WTC11 (cell line): ENCODE measurements at regions not wholly inside any gene's neighbourhood (a gene's known extent, or its start where the extent isn't known, plus 50 kb on each side); places are given as distances from the start of the nearest gene placed in this dataset.

Experiments
- TCF7 ChIP-seq: sonication (generic); formaldehyde crosslinking; IDR thresholded peaks from 2 replicates; pipeline ENCODE4 v1.8.0; 2022; ENCODE audit warnings: mild to moderate bottlenecking, low read depth, missing genetic modification reagents, moderate library complexity
- TF ChIP-seq, protein P1 (sequence below): sonication (generic); formaldehyde crosslinking; IDR thresholded peaks from 2 replicates; pipeline ENCODE4 v1.8.1; 2022; ENCODE audit warnings: mild to moderate bottlenecking, missing genetic modification reagents, moderate library complexity, borderline replicate concordance

DNA sequence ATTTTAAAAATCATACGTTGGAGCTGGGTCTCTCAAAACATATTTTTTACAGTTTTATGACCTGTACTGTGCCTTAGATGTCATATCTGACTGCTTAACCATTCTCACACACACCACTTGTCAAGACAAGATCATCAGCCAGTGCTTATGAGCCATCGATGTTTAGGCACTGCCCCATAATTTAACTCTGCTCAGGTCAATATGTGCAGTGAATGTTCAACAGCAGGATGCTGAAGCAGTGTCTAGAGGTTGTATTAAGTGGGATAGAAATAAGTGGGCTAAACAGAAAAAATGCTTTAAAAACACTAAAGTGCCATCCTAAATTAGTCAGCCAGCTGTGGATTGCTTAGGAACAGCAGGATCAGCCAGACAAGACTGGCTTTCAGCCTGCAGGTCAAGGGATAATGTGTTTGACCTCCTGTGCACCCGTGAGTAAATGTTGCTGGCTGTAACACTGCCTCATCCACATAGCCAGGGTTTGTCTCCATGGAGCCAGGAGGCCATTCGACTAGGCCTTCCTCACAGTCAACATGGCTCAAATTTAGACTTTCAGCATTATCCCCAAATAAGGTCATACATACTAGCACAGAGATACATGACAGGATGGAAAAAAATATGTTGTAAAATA, 139.0 kb upstream of the NXPH2 start:
- no peak for TF ChIP-seq TCF7 (CRISPR knock-in tag)
- TF ChIP-seq, protein P1, sequence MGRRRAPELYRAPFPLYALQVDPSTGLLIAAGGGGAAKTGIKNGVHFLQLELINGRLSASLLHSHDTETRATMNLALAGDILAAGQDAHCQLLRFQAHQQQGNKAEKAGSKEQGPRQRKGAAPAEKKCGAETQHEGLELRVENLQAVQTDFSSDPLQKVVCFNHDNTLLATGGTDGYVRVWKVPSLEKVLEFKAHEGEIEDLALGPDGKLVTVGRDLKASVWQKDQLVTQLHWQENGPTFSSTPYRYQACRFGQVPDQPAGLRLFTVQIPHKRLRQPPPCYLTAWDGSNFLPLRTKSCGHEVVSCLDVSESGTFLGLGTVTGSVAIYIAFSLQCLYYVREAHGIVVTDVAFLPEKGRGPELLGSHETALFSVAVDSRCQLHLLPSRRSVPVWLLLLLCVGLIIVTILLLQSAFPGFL (CRISPR knock-in tag): no peak
